HG02884 (cell line): ENCODE measurements at regions not wholly inside any gene's neighbourhood (a gene's known extent, or its start where the extent isn't known, plus 50 kb on each side); places are given as distances from the start of the nearest gene placed in this dataset.

ENCODE experiments used
- ATAC-seq: cut with Tn5 transposase; IDR thresholded peaks from one replicate; pipeline ENCODE4 v1.9.1; 2021; ENCODE audit warnings: mild to moderate bottlenecking, moderate library complexity; ENCODE audit not compliant: unreplicated experiment

DNA sequence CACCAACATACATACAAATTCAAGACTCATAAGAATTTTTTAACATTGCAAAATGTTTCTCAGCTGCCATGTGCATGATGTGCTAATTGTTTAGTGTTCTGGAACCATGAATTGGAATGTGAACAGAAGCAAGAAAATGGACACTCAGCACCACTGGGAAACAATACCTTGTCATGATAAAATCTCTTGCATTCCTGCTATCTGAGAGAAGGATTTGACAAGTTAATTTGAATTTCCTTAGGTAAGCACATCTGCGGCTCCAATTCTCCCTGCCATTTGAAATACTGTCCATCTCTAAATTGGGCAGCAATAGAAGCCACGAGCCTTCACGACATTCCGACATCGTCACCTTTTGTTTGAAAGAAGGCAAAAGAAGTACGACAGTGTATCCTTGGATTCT, 1104.6 kb upstream of the MAP3K7 start:
- no peak for ATAC-seq

DNA sequence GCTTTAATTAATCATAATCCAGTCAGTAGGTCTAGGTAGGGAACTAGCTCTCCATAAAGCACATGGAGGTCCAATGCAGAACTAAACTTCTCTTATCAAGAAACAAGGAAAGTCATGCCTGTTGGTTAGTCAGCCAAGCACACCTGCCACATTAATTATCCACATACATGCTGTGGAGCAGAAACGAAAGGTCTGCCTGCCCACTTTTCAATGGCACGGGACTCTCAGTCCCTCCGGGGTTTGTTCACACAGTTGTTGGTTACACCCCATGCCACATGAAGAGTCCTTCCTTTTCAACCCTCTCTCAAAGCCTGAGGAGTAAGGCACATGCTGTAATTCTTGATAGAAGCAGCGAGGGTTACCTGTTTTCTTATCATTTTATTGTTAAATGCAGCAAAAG, 1096.4 kb upstream of the MAP3K7 start:
- ATAC-seq: no peak

DNA sequence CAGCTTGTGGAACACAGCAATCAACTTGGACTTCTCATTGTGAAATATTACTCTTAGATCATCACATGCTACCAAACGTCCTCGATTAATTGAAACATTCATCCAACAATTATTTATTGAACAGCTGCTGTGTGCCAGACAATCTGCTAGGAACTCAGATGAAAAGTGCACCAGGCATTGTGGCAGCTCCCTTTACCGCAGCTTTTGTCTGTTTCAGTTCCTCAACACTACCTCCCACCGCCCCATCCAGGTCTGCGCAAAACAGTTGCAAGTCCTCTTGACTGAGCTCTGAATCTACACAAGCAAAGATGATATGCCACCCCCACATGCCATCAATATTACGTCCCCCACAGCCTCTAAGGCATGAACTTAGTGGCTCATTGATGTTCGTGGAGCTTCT, 1094.4 kb upstream of the MAP3K7 start:
- ATAC-seq: no peak

DNA sequence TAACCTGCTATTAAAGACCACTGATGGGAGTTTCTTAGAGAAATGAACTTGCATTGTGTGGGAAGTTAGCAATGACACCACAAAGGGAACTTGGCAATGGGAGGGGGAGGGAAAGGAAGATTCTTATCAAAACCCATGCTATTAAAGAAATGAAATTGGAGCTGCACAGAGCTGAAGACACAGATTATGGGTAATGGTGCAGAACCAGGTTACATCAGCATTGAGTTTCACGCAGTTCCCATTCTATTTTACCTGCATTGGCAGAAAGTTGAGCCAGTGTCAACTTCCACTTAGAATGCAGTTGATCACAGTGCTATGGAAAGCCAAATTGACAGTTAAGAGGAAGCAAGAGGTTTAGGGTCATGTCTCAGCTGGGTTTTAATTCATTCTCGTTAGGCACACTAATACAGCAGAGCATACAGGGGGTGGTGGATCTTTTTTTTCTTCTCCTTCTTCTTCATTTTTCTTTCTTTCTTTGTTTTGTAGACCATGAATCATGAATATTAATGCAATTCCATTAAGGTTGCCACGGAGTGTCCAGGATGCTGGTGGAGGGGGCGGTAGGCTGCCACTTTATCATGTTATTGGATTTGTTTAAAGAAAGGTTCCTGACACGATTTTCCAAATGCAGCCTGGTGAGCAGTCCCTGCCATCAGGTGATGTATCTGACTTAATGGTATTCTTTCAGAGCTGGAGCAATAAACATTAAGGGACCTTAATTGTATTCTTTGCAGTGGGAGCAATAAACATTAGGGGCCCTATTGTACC, 1092.0 kb upstream of the MAP3K7 start:
- no peak for ATAC-seq

DNA sequence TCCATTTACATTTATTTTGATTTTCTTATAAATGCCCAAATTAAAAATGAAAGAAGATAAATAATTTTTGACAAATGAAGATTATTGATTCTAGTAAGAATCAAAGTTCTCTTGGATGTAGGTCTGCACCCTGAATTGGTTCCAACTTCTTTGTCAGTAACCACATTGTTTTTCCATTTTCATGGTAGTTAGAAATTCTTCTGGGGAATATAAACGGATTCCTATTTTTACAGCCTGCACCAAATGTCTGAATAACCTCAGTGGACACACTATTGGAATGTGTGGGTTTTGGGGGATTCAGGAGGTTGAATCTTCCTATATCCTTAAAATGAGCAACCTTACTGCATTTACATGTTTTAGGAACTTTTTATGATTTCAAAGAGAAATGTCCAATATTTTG, 1085.3 kb upstream of the MAP3K7 start:
- no peak for ATAC-seq

DNA sequence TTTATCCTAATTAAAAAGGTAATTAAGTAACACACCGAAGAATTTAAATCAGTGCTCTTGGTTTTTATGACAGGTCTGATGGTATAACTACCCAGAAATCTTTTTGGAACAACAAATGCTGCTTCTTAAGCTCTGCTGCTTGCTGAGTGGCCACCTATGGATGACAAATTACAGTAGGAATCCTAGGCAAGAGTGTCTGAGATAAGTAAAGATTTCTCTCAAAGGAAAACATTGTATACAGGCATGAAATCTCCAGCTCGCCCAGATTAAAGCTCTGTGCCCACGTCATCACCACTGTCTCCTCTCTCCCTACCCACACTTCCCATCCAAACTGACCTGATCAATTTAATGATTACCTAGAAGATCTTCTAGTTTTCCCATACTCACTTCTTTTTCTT, 1083.0 kb upstream of the MAP3K7 start:
- ATAC-seq: no peak

DNA sequence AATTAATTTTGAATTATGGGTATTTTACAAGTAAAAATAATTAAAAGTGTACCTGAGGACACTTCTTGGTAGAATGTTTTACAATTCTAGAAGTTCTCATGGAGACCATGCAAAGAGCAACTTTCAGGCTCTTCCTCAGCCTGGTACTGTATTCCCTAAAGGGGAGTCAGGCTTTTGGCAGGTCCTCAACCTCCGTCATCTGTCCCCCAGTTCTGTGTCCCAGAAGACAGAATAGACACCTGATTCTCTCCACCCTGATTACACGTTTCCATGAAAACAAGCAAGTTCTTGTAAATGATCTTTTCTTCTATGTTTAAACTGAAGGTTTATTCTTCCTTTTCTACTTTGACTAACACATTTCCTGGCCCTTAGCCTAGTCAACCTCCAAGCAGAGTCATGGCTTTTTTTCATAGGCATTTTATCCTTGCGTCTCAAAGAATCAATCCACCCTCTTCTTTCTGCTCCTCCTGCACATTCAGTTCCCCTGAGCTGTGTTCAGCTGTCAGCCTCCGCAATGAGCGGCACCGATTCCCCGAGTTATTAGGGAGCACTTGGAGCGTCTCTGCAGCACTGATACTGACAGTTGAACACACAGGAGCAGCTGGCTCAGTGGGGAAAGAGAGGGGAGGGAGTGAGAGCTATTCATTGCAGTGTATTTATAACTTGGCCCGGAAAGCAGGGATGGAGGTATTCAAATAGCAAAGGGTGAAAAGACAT, 1082.4 kb upstream of the MAP3K7 start:
- no peak for ATAC-seq

DNA sequence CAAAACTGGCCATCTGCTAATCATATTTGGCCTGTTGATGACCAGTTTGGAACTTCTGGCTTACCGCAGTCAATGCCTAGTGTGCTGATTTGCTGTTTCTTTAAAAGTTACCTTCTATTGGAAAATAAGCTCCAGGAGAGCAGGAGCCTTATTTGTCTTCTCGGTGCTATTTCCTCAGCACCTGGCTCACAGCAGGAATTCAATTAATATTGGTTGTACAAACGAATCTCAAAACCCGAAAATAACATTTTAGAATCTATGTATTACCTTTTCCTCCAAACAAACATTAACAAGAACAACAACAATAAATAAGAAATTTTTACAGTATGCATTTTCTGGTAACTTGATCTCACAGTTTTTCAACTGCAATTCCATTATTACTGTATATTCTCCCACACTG, 1080.7 kb upstream of the MAP3K7 start:
- ATAC-seq: no peak

DNA sequence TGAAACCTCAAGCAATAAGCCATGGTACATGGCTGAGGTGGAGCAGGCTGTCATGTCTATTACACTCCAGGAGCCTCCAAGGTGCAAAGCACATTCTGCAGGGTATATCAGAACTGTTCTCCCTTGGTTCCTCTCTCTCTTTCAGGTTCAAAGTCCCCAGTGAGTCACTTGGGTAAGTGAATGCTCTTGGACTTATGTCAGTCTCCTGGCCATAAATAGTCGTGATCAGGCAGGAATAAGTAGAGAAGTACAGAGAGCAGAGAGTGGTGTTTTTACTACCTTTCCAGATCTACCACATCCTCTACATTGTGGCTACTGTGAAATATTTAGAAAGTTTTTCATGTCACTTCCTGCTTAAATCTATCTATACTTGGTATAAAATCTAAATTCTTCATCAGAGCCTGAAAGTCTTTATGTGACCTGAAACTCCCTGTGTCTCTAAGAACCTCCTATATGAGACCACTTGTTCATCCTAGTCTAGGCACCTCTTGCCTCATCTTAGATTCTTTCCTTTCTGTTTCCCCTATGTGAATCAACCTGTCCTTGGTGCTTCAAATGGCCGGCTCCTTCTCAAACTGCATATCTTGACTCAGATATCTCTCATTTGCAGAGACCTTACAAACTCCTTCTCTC, 1077.6 kb upstream of the MAP3K7 start:
- peak; percentile 79 for ATAC-seq

DNA sequence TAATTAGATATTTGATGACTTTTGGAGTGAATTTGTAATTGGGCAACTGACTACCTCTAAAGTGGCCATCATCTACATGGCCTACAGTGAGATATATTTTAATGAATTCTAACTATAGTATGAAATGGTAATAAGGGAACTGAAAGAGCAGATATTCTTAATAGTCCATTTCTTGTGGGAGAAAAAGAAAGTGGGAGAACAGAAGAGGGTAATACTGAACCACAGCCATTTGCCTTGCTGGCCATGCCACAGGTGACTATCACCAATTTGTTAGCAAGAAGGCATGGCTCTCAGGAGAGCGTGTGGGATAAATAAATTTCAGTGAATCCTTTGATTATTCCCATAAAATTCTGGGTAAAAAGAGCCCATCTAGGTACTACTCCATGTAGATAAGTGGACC, 1074.0 kb upstream of the MAP3K7 start:
- ATAC-seq: no peak

DNA sequence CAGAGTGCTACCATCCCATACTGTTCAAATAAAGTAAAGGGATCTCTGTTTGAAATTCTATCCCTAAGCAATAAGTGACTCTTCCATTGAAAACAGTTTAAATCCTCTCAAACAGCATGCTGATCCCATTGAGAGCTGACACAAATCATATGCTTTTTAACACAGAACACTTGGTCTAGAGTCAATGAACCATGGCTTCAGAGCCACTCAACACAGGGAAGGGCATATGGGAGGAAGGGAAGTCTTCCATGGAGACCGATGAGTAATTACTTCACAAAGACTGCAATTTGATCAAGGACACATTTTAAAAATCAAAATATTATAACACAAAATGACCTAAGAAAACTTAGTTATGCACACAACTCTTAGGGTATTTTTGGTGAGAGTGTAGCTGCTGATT, 1073.0 kb upstream of the MAP3K7 start:
- ATAC-seq: no peak

DNA sequence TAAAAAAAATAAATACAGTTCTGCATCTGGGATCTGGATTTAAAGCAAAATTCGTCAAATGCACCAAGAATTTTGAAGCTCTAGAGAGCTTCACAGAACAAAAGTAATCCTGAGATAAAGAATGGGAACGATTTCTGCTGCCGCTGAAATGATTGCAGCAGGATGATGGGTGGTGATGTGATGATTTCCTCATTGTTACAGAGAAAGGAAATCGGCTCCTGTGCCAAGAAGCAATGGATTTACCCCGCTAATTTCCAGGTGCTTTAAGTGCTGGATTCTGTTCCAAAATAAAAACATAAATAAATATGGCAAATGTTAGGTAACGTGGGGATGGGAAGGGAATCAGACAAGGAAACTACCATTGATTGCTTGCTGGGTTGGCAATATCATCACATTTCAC, 1067.9 kb upstream of the MAP3K7 start:
- no peak for ATAC-seq

DNA sequence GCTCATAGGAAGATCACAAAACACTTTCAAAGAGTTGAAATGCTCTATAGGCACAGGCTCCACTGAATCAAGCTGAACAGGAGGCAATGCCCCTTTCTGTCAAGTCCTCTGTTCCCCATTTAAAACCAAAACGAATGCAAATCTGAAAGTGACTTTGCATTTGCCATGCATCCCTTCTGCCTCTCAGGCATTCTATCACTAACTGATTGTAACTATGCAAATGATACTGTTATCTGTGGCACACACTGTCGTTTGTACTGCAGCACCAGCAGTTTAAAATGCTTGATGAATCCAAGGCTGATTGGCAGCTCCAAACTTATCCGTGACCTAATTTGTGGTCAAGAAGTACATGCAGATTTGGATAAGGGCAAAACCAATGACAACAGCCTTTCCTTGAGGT, 1067.5 kb upstream of the MAP3K7 start:
- ATAC-seq: no peak

DNA sequence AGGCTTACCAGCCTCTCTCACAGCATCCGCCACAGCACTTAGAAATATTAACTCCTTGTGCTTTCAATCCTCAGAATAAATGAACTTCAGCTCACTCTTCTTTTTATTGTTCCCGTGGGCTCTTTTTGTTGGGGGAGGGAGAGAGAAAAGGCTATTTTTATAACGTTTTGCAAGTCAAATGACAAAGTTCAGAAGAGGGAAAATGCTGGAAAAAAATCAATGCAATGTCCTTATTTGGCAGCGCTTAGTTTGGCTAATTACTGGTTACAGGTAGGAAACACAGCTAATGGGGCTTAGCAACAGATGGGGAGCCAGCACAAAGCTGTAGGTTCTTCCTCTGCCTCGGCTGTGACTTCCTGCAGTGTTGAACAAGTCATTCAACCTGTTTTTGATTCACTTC, 1067.0 kb upstream of the MAP3K7 start:
- no peak for ATAC-seq

DNA sequence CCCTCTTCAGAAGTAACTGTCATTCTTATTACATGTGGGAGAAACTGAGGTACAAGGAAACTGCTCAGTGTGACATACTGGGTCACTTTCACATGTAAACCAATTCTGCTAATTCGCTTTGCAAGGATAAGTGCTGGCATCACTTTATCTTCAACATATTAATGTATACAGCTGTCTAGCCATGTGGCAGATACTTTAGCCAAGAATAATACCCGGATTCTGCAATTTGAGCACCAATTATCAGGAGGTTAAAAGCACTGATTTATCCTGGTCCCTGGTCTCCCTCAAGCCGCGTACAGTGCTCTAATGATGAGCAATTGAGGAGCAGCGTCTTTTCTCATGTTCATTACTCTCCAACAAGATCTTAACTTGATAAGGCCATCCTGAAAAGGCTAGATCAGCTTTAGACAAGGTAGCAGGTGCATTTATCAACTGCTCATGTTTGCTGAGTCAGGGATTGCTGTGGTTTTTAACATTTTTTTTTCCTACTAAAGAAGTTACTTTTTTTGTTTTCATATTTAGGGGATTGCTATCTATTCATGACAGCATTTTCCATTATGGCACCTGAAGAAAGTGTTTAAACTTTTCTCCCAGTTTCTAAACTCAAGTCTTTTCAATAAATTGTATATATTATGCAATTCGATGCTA, 1066.3 kb upstream of the MAP3K7 start:
- no peak for ATAC-seq

DNA sequence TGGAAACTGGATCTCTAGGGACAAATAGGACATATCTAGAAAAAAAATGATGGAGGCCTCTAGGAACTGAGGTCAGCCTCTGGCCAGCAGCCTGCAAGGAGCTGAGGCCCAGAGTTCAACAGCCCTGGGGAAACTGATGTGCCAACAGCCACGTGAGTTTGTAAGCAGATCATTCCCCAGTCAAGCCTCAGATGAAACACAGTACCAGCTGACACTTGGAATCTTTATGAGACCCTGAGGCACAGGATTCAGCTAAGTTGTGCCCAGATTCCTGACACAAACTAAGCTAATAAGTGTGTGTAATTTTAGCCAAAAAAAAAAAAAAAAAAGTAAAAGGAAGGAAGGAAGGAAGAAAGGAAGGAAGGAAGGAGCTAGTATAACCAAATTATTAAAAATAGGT, 1059.8 kb upstream of the MAP3K7 start:
- no peak for ATAC-seq

DNA sequence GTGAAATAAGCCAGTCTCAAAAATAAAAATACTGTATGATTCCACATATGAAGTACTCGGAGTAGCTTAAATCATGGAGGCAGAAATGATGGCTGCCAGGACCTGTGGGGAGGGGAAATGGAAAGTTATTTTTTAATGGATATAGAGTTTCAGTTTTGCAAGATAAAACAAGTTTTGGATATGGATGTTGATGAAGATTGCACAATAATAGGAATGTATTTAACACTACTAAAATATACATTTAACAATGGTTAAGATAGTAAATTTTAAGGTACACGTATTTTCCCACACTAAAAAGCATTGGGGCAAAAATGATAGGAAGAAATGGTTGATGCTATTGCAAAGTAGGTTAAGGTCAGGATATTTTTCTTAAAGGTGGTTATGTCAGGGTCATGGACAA, 1058.9 kb upstream of the MAP3K7 start:
- no peak for ATAC-seq

DNA sequence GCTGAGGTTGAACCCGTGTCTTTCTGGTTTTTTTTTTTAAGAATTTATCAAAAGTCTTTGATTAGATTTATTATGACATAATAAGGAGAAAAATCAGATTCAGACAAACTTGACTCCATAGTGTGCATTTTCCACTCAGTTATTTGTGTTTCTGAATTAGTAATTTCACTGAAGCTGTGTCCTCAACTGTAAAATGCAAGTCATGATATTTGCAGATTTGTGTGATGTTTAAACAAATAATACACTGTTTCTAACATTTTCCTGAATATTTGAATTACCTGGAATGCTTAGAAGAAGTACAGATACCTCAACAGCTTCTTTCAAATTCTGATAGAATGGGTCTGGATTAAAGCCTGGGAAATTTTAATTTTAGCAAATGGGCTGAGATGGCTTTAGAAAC, 1050.3 kb upstream of the MAP3K7 start:
- no peak for ATAC-seq

DNA sequence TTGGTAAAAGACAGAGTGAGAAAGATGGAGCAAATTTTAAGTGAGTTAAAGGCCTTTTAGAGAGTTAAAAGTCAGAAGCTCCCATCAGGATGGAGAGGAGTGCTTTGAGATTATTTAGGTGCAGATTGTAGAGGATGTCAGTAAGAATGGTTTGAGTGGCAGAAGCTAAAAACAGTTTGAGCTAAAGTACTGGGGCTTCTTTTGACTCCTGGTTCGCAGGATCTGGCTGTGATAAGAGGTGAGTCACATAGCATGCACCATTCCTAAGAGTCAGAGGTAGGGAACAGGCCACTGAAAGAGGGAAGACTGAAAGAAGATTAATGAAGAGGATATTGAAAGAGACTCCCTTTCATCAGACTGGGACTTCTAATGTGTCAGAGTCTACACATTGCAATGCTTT, 1047.9 kb upstream of the MAP3K7 start:
- ATAC-seq: no peak

DNA sequence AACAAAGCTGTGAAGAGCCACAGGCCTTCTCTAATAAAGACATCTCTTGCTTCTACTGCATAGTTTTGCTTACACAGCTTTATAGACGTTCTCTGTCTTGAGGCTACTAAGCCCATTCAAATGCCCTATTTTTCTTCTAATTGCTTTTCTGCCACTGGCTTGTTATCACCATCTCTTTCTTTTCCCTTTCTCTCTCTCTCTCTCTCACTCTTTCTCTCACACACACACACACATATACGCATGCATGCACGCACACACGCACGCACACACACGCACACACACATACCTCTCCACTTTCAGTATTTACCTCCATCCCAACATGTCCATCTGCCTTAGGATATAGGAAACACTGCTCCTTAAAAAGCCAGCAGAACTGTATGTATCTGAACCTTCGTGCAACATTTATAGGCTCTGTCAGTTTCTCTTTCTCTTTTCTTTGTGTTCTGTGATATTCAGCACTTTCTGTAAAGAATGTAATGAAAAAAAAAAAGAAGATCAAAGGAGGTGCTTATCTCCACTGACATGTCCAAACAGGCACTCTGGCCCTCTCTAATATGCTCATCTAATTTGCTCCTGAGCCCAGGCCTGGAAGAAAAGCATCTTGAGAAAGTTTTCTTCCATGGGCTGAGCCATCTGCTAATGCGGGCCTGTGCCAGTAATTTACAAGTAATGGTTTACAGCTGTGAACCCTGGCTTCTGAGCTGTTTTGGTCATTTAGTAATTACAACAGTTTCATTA, 1046.7 kb upstream of the MAP3K7 start:
- ATAC-seq: no peak

DNA sequence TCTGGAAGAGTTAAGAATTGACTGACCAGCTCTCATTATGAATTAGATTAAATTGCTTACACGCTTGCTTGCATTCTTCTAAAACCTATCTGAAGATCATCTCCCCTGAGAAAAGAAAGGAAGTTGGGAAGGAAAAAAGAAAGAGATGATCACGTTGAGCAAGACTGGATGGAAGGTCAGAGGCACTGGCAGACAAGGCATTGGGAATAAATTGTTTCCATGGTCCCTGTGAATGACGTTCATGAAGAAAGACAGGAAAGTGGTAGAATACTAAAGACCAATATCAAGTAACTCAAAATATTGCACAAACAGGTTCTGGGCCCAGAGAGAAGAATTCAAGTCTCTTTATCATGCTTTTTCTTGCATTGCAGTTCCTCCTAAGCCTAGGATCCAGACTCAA, 1045.4 kb upstream of the MAP3K7 start:
- ATAC-seq: no peak
